ENCODE measurements at regions not wholly inside any gene's neighbourhood (a gene's known extent, or its start where the extent isn't known, plus 50 kb on each side); places are given as distances from the start of the nearest gene placed in this dataset.
"Not testable (repeated sequence)": the region's sequence is repeated elsewhere in the genome, so short reads cannot be mapped to it uniquely, and the experiment has no call there.

DNA sequence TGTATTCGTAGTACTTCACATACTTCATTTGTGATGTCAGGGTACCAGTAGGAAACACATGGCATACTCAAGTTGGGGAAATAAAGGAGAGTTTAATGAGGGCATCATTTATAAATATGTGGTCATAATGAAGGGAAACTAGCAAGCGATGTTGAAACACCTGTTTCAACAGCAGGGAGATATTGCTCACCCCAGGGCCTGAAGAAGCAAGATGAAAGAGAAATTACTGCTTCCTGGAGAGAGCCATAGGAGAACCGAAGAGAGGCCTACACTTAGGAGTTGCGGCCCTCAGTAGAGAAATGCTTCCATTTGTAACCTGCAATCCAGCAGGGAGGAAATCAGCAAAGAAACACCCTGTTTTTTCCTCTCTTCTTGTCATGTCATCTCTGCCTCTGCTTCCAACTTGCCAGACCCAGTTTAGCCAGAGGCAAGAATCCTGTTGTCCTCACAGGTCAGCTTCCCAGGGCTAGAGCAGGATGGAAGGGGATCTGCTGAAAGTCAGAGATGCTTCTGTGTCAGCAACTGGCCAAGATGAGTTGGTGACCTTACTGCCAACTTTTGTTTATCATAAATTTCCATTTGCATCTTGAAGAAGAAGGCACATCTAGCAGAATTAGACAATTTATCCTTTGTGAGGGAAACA, 67.6 kb upstream of the TSPAN2 start:
- Histone ChIP-seq H3K4me1 (peaks cover 11% of the 10 kb centered on the region), H3K27ac (no peak overlapping the region), H3K9me3 (no peaks in the 10 kb centered on the region), H3K4me3 (no peak overlapping the region), H3K36me3 (no peaks in the 10 kb centered on the region), H3K27me3 (no peaks in the 10 kb centered on the region)
- intact Hi-C loops (cut with DNase I): no loop called here
- DNase-seq (ENCODE audit: extremely low spot score in 2 of 2): peak; percentile 46 to 84
- TF ChIP-seq, protein P1, sequence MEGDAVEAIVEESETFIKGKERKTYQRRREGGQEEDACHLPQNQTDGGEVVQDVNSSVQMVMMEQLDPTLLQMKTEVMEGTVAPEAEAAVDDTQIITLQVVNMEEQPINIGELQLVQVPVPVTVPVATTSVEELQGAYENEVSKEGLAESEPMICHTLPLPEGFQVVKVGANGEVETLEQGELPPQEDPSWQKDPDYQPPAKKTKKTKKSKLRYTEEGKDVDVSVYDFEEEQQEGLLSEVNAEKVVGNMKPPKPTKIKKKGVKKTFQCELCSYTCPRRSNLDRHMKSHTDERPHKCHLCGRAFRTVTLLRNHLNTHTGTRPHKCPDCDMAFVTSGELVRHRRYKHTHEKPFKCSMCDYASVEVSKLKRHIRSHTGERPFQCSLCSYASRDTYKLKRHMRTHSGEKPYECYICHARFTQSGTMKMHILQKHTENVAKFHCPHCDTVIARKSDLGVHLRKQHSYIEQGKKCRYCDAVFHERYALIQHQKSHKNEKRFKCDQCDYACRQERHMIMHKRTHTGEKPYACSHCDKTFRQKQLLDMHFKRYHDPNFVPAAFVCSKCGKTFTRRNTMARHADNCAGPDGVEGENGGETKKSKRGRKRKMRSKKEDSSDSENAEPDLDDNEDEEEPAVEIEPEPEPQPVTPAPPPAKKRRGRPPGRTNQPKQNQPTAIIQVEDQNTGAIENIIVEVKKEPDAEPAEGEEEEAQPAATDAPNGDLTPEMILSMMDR (IDR thresholded peaks at IDR 0.05): no peak
- no peak for TF ChIP-seq POLR2A (IDR thresholded peaks at IDR 0.05)
- no peak for TF ChIP-seq POLR2AphosphoS5 (IDR thresholded peaks at IDR 0.05; ENCODE audit: insufficient read depth in 1 of 2, low read depth in 1 of 2)

DNA sequence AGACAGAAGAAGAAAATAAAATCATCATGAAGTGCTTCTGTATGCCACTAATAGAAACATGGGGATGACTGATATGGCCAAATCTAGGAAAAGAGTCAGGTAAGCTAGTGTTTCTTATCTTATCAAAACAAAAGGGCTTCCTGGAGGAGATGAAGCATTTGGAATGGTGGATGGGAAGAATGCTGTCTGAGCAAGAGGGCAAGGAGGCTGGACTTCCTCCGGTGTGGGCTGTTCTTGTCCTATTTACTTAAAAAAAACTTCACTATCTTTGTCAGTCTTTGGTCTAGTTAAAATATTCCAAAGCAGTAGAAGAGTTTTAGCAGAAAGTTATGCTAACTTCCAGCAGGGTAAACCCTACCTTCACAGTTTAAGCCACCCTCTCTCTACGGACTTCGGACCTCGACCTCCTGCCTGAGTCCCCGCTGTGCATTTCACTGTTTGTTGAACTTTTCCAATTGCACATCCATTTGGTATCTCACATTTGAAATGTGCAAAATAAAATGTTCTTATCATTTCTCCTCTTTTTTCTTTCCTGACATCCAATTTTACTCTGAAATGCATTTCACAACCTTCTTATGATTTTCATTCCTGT, 64.8 kb upstream of the TSPAN2 start:
- Histone ChIP-seq H3K27ac (no peak overlapping the region), H3K27me3 (no peaks in the 10 kb centered on the region), H3K36me3 (no peaks in the 10 kb centered on the region), H3K9me3 (no peaks in the 10 kb centered on the region), H3K4me3 (no peak overlapping the region), H3K4me1 (peaks cover 11% of the 10 kb centered on the region)
- TF ChIP-seq, protein P1 (IDR thresholded peaks at IDR 0.05): no peak
- TF ChIP-seq POLR2A (IDR thresholded peaks at IDR 0.05): no peak
- TF ChIP-seq POLR2AphosphoS5 (IDR thresholded peaks at IDR 0.05; ENCODE audit: insufficient read depth in 1 of 2, low read depth in 1 of 2): no peak
- DNase-seq (ENCODE audit: extremely low spot score in 2 of 2): peak; percentile 3 to 18
- intact Hi-C loops (cut with DNase I): no loop called here

DNA sequence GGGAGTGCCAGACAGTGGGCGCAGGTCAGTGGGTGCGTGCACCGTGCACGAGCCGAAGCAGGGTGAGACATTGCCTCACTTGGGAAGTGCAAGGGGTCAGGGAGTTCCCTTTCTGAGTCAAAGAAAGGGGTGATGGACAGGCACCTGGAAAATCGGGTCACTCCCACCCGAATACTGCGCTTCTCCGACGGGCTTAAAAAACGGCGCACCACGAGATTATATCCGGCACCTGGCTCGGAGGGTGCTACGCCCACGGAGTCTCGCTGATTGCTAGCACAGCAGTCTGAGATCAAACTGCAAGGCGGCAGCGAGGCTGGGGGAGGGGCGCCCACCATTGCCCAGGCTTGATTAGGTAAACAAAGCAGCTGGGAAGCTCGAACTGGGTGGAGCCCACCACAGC, 58.6 kb upstream of the TSPAN2 start:
- H3K27ac ChIP-seq; DNase-seq (ENCODE audit: extremely low spot score in 2 of 2); H3K4me3 ChIP-seq; H3K36me3 ChIP-seq; H3K9me3 ChIP-seq; H3K27me3 ChIP-seq; H3K4me1 ChIP-seq; intact Hi-C loops (cut with DNase I): not testable (repeated sequence)

DNA sequence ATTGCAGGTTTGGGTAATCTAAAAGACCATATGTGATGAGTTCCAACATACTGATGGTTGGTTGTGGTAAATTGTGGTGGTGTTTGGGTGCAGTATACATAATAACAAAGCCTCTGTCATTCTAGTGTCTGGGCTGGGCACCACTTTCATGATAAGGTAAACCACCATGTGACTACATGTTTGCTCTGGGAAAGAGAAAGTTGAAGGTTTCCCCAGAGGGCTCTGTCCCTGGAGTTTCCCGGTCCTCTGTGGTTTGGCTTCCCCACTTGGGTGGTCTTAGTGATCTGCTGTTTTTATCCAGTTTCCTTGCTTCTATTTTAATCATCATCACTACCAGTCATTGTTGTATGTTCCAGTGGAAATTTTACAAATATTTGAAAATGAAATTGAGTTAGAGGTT, 55.9 kb upstream of the TSPAN2 start:
- Histone ChIP-seq H3K36me3 (no peaks in the 10 kb centered on the region), H3K9me3 (no peaks in the 10 kb centered on the region), H3K4me3 (no peak overlapping the region), H3K4me1 (no peaks in the 10 kb centered on the region), H3K27me3 (no peaks in the 10 kb centered on the region), H3K27ac (no peak overlapping the region)
- intact Hi-C loops (cut with DNase I): no loop called here
- TF ChIP-seq, protein P1 (IDR thresholded peaks at IDR 0.05): no peak
- DNase-seq (ENCODE audit: extremely low spot score in 2 of 2): no peak

DNA sequence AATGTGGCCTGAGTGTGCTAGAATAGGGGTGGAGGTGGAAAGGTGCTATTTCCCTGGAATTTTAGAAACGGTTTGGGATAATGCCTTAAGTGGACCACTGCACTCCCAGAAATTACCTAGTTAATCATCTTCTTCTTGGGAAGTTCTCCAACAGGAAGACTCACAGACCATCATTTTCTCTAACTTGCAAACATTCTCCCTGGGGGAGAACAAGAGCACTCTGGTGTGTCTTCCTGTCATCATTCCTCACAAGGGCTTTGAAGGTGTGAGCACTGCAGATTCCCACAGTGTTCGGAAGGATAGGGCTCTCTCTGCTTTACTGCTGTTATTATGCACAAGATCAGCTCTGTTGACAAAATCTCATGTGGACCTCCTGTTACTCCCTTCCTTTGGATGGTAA, 54.9 kb upstream of the TSPAN2 start:
- Histone ChIP-seq H3K9me3 (no peaks in the 10 kb centered on the region), H3K4me3 (no peak overlapping the region), H3K4me1 (no peaks in the 10 kb centered on the region), H3K27ac (no peak overlapping the region), H3K36me3 (no peaks in the 10 kb centered on the region), H3K27me3 (no peaks in the 10 kb centered on the region)
- intact Hi-C loops (cut with DNase I): no loop called here
- TF ChIP-seq, protein P1 (IDR thresholded peaks at IDR 0.05): no peak
- TF ChIP-seq POLR2A (IDR thresholded peaks at IDR 0.05): no peak
- no peak for TF ChIP-seq POLR2AphosphoS5 (IDR thresholded peaks at IDR 0.05; ENCODE audit: insufficient read depth in 1 of 2, low read depth in 1 of 2)
- no peak for DNase-seq (ENCODE audit: extremely low spot score in 2 of 2)
